ENCODE measurements at regions not wholly inside any gene's neighbourhood (a gene's known extent, or its start where the extent isn't known, plus 50 kb on each side); places are given as distances from the start of the nearest gene placed in this dataset.
"Not testable (repeated sequence)": the region's sequence is repeated elsewhere in the genome, so short reads cannot be mapped to it uniquely, and the experiment has no call there.

- no peak for DNase-seq
Observed at GRCh38 chr5:17088051-17088450, 129.4 kb upstream of the BASP1 start.

- DNase-seq: no peak
Observed at GRCh38 chr5:17089001-17089400, 128.4 kb upstream of the BASP1 start.

GRCh38 chr5:17089690-17090089, 127.7 kb upstream of the BASP1 start:
- no peak for DNase-seq

- DNase-seq: no peak
Observed at GRCh38 chr5:17090839-17091238, 126.6 kb upstream of the BASP1 start.

- DNase-seq: no peak
Observed at GRCh38 chr5:17094830-17095229, 122.6 kb upstream of the BASP1 start.

- no peak for DNase-seq
Observed at GRCh38 chr5:17096952-17097695, 120.3 kb upstream of the BASP1 start.

GRCh38 chr5:17099946-17100345, 117.5 kb upstream of the BASP1 start:
- no peak for DNase-seq

GRCh38 chr5:17103461-17103860, 114.0 kb upstream of the BASP1 start:
- DNase-seq: no peak

- DNase-seq: no peak
Observed at GRCh38 chr5:17105744-17106418, 111.5 kb upstream of the BASP1 start.

GRCh38 chr5:17106521-17106920, 110.9 kb upstream of the BASP1 start:
- no peak for DNase-seq

- not testable (repeated sequence) for DNase-seq
Observed at GRCh38 chr5:17112091-17112716, 105.2 kb upstream of the BASP1 start.

- DNase-seq: no peak
Observed at GRCh38 chr5:17113174-17113958, 104.1 kb upstream of the BASP1 start.

GRCh38 chr5:17114233-17114632, 103.2 kb upstream of the BASP1 start:
- DNase-seq: no peak

GRCh38 chr5:17114715-17115599, 102.5 kb upstream of the BASP1 start:
- no peak for DNase-seq

- no peak for DNase-seq
Observed at GRCh38 chr5:17115855-17116254, 101.6 kb upstream of the BASP1 start.

- DNase-seq: peak; percentile 18
Observed at GRCh38 chr5:17118631-17119030, 98.8 kb upstream of the BASP1 start.

GRCh38 chr5:17120209-17120608, 97.2 kb upstream of the BASP1 start:
- DNase-seq: no peak

GRCh38 chr5:17121776-17122175, 95.7 kb upstream of the BASP1 start:
- DNase-seq: no peak

- DNase-seq: no peak
Observed at GRCh38 chr5:17123010-17123409, 94.4 kb upstream of the BASP1 start.

GRCh38 chr5:17123773-17124172, 93.7 kb upstream of the BASP1 start:
- DNase-seq: not testable (repeated sequence)

- no peak for DNase-seq
Observed at GRCh38 chr5:17127743-17128231, 89.6 kb upstream of the BASP1 start.
